Left forelimb (tissue), 1 donor: ENCODE measurements at regions not wholly inside any gene's neighbourhood (a gene's known extent, or its start where the extent isn't known, plus 50 kb on each side); places are given as distances from the start of the nearest gene placed in this dataset.
"Not testable (repeated sequence)": the region's sequence is repeated elsewhere in the genome, so short reads cannot be mapped to it uniquely, and the experiment has no call there.

Experiments
- DNase-seq: peaks from one replicate; pipeline ENCODE4 v3.0.0-alpha.2; 2018; ENCODE audit warnings: low spot score

- no peak for DNase-seq
These were observed 956.8 kb downstream of the TLE1 start for GRCh38 chr9:80732506-80732905.

DNA sequence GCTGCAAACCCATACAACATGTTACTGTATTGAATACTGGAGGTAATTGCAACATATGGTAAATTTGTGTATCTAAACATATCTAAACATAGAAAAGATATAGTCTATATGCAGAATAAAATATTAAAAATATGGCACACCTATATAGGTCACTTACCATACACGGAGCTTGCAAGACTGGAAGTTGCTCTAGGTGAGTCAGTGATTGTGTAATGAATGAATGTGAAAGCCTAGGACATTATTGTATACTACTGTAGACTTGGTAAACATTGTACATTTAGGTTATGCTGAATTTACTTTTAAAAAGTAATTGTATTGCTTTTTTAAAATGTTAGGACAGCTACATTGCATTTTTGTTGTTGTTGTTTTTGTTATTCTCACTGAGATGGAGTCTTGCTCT lies 968.8 kb downstream of the TLE1 start:
- DNase-seq: no peak

DNA sequence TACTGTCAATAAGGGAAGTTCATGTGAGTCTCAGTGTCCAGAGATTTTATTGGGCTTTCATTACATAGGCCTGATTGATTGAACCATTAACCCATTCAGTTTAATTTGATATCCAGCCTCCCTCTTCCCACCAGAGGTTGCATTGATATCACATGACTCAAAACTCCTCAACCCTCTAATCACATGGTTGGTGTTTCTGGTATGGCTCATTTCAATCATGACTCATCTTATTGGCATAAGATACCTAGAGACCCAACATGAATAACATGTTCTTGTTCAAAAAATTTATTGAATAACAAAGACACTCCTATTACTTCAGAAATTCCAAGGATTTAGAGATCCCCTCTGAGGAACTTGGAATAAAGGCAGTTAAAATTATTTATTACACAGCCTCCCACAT lies 982.2 kb downstream of the TLE1 start:
- DNase-seq: no peak

DNA sequence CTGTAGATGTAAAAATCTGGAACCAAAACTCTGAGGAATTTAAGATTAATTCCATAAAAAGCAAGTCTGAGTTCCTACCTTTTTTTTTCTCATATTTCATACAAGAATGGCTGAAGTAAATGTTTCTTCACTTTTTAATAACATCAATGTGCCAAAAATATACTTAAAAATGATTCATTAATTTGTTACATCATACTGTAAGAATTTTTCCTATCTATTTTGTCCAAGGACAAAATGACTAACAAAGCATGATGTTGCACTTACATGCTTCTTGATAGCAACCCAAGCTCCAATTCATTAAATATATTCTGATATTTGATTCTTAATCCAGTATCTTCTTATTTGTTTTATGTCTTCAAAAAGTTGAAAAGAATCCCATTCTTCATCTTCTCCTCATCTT lies 988.3 kb downstream of the TLE1 start:
- no peak for DNase-seq

DNA sequence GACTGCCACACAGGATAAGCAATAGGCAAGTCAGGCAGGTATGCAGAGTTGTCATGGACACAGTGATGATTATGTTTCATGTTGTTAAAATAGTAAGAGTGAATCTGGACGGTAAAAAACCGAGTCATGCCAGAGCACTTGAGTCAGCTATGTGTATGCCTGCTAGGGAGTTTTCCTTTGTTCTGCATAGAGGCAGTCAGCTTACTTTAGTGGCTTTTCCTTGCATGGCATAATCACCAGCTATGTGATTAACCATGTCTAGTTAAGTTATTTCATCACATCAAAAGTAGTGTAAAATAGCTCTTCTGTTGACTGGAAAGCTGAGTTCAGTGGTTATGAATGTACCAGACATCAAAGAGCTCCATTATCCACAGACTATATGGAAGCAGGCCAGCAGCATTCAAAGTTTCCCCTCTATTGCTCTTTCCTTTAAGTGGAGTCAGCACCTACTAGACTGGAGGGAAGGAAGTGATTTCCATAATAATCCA lies 989.8 kb downstream of the TLE1 start:
- DNase-seq: no peak

- no peak for DNase-seq
These were observed 990.5 kb downstream of the TLE1 start for GRCh38 chr9:80698725-80699410.

DNA sequence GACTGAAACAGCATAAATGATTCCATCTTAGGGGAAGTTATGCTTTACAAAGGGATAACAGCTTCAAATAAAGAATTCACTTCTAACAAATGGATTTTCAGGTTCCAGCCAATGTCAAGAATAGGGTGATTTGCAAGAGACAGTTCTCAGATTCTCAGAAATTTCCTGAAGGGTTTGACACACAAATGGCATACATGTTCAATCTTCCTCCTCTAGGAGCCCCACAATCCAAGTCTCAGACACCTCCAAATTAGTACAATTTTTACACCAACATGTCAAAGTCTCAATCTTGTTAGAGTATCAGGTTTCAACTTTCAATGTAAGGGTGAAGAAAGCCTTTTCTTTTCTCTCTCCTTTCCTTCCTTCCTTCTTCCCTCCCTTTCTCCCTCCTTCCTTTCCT lies 996.6 kb downstream of the TLE1 start:
- DNase-seq: no peak

GRCh38 chr9:80691229-80691628 lies 998.1 kb downstream of the TLE1 start:
- no peak for DNase-seq

DNA sequence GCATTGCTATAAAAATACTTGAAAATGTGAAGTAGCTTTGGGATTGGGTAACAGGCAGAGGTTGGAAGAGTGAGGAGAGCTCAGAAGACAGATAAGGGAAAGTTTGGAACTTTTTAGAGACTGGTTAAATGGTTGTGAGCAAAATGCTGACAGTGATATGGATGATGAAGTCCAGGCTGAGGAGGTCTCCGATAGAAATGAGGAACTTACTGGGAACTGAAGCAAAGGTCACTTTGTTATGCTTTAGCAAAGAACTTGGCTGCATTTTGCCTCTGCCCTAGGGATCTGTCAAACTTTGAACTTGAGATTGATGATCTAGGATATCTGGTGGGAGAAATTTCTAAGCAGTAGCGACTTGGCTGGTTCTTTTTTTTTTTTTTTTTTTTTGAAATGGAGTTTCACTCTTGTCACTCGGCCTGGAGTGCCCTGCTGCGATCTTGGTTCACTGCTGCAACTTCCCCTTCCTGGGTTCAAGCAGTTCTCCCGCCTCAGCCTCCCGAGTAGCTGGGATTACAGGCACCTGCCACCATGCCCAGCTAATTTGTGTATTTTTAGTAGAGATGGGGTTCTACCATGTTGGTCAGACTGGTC lies 998.9 kb downstream of the TLE1 start:
- no peak for DNase-seq

DNA sequence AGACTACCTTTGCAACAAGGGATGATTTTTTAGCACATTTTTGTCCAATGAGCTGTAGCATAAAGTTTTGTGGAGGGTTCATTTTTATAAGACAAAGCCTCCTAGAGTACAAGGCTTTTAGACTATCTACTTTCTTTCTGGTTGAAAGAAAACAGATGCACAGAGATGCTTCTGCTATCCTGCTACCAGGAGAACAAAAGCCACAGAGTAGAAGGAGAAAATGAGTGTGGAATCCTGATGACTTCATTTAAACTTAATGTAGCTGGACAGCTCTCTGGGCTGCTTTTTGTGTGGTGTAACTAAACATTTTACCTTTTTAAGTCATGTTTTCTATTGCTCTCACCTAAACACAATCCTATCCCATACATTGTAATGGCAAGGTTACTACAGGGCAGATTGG lies 1009.4 kb downstream of the TLE1 start:
- DNase-seq: no peak

DNA sequence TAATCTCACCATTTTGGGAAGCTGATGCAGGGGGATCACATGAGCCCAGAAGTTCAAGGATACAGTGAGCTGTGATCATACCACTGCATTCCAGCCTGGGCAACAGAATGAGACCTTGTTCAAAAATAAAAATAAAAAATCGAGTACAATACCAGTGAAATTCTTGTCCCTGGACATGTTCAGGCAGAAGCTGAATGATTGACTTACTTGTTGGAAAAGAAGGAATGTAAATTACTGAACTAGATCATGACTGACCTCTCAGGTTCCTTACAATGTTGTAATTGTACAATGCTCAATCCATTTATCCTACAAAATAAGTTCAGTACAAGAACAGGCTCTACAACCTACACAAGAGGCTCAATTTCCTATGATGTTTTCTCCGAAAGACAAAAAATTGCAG lies 1010.4 kb downstream of the TLE1 start:
- no peak for DNase-seq

DNA sequence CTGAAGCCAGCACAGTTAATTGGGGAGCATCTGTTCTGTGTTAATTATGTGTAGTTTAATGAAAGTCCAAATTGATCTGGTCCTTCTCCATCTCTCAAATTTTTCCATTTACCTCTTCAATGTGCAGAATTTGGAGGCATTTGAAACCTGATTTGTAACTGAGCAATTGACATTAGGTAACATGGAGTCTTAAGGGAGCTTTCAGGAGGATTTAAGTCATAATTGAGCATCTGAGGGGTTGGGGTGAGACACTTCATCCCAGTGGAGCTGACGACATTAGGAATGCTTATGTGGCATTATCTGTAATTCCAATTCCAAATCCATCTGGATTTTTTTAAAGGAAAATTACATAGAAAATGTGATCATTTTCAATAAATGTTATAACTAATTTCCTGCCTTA lies 1015.9 kb downstream of the TLE1 start:
- DNase-seq: no peak

DNA sequence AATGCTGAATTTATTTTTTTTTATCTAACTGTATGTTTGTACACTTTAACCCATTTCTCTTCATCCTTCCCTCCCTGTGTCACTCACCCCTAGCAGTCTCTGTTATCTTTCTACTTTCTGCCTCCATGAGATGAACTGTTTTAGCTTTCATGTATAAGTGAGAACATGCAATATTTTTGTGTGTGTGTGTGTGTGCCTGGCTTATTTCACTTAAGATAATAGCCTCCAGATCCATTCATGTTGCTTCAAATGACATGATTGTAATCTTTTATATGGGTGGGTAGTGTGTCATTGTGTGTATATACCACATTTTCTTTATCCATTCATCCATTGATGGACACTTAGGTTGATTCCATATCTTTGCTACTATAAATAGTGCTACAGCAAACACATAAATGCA lies 1023.9 kb downstream of the TLE1 start:
- DNase-seq: no peak

GRCh38 chr9:80664327-80665210 lies 1024.8 kb downstream of the TLE1 start:
- DNase-seq: no peak

DNA sequence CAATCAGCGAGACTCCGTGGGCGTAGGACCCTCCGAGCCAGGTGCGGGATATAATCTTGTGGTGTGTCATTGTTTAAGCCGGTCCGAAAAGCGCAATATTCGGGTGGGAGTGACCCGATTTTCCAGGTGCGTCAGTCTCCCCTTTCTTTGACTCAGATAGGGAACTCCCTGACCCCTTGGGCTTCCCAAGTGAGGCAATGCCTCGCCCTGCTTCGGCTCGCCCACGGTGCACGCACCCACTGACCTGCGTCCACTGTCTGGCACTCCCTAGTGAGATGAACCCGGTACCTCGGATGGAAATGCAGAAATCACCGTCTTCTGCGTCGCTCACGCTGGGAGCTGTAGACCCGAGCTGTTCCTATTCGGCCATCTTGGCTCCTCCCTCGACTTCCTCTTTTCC lies 1029.6 kb downstream of the TLE1 start:
- not testable (repeated sequence) for DNase-seq

DNA sequence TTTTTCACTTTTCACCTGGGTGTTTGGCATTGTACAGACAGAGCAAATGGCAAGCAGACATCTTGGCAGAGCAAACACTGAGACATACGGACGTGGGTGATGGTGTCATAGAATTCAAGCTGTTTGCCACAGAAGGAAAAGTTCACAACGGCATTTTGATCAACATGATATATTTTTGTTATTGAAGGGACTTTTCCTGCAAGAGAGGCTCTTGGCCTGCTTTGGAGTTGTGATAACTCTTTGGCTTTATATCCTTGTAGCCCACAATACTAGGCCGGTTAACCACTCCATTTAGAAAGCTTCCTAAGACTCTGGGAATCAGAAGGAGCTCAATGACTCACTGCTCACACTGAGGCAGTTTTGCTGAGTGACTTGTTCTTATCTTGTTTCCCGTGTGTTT lies 1038.3 kb downstream of the TLE1 start:
- no peak for DNase-seq

- DNase-seq: no peak
These were observed 1039.9 kb downstream of the TLE1 start for GRCh38 chr9:80649496-80649895.

DNA sequence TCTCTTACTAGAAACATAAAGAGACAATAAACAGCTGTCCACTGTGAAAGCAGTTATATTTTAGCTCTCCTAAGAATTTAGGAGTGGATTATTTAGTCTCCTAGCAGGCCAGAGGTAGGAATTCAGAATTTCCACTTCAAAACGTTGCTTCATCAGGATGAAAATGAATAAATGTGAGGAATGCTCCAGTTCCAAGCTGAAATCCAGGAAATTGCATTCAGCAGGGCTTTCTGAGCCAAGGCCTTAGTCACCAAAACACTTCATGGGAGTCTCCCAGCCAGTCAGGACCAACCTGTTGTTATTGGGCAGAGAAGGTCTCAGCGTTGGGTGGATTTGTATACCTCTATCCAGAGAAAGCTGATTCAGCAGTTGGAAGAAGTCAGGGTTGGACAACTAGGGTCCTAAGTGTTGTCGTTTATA lies 1040.3 kb downstream of the TLE1 start:
- DNase-seq: no peak

DNA sequence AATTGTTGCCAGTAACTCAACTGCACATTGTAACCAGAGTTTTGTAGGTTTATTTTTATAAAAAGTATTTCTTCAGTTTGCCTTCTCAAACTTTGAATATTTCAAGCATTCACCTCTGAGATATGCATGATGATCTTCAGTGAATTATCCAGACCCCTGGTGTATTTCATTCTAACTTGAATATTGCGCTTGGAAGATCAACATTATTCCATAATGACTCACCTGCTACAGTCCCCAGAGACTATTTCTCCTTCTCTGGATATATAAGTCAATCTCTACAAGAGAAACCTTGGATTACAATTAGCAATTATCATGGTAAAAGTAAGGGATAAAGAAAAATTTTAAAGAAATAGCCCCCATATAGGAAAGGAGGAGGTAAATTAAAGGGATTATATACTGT lies 1041.0 kb downstream of the TLE1 start:
- DNase-seq: no peak

DNA sequence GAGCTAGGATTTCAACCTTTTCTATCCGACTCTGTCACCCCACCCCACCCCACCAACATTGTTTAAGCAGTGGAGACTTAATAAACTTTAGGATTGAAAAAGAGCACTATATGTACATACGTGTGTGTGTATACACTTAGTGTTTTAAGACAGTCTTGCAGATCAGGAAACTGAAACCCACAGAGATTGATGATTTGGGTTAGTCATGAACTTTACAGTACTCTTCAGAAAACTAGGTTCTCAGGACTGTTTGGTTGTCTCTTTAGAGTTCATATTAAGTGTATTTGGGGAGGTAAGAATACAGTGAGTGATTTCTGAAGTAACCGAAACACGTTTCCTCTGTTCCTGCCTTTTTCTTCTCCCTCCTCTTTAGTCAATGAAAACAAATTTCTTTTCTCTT lies 1043.1 kb downstream of the TLE1 start:
- DNase-seq: no peak

GRCh38 chr9:80644044-80644443 lies 1045.3 kb downstream of the TLE1 start:
- no peak for DNase-seq

GRCh38 chr9:80635065-80635464 lies 1054.3 kb downstream of the TLE1 start:
- DNase-seq: no peak

GRCh38 chr9:80632041-80632440 lies 1057.3 kb downstream of the TLE1 start:
- no peak for DNase-seq
